NCI-H774 (cell line): ENCODE measurements at regions not wholly inside any gene's neighbourhood (a gene's known extent, or its start where the extent isn't known, plus 50 kb on each side); places are given as distances from the start of the nearest gene placed in this dataset.

Source experiments
- DNase-seq: peaks from one replicate; lab custom pipeline; 2025; lab: John Stamatoyannopoulos, UW

DNA sequence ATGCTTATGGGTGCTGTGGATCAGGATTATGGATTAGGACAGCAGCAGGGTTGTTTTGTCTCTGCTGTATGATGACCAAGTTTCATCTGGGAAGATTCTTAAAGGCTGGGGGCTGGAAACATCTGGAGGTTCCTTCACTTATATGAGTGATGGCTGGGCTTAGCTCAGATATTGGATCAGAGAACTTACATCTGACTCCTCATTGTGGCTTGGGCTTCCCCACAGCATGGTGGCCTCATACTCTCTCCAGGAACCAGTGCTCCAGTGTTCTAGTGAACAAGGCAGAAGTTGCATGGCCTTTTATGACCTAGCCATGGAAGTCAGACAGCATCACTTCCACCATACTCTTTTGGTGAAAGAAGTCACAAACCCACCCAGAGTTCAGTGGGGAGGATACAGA lies 336.1 kb upstream of the TBX3 start:
- no peak for DNase-seq

- DNase-seq = no peak
Measured at GRCh38 chr12:115017346-115017745, 333.4 kb upstream of the TBX3 start.

- DNase-seq = no peak
Measured at GRCh38 chr12:115013236-115013981, 329.4 kb upstream of the TBX3 start.

DNA sequence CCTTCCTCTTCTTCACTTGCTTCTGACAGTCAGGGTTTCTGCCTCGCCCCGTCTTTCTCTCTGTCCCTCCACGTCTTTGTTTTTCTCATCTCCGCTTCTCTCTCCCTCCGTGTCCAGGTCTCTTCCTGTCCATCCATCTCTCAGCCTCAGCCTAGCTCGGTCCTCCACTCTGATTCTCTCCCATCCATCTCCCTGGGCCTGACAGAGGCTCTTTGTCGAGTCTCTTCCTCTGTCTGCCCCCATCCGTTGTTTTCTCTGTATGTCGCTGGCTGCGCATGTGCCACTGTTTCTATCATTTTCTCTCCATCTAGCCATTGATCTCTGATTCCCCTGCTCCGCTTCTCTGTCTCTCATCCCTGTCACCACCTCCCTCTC lies 328.9 kb upstream of the TBX3 start:
- DNase-seq = no peak

GRCh38 chr12:115011703-115012102 lies 327.7 kb upstream of the TBX3 start:
- DNase-seq = no peak

DNA sequence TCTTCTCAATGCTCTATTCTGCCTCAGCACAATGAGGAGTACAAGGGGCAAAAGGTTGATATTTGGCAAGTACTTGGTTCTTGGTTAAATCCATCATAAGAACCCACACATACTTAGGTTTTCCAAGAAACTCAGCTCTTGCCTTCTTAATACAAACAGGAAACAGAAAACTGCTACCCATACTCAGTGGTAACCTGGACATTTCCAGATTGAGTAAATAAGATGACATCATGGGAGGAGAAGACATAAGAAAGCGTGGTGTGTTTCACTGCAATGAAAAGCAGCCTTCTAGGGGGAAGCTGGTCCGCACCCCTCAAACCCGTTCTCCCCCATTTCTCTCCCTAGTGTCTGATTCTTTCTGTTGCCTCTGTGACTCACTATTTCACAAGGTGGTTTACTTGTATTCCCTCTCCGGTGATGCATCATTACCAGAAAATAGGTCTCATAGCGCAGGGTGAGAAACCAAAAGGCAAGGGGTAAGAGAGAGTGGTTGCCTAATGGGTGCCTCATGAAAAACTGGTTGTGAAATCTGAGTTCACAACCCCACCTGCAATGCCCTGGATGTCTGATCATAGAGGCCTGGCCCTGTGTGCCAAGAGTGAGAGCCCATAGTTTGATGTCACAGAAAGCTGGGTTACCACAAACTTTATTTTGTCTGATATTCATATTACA lies 326.5 kb upstream of the TBX3 start:
- no peak for DNase-seq

GRCh38 chr12:115008929-115009328 lies 325.0 kb upstream of the TBX3 start:
- DNase-seq = no peak

DNA sequence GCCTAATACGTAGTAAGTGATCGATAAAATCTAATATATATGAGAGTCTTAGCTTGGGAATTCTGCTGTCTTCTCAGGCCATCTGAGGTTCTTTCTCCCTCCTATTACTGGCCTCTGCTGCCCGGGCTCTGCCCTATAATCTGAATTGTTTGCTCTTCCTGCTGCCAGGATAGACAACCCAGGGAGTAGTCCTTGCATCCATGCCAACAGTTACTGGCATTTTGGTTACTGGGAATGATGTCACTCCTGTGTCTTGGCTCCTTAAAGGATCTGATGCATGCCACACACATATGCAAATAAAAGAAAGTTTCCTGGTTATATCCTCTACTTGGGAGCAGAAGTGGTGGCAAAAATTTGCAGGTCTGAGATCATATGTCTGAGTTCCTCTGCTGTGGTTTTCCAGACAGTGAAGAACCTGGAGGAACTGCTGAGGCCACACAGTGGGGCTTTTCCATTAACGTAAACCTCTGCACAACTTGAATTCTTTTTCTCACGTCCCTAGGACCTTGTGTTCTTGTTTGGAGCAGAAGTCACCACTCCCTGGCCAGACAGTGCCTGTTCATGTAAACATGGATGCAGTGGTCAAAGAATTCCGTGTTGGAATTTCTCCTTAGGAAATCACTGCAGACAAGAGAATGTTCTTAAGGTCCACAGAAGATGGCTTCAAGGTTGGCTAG lies 320.6 kb upstream of the TBX3 start:
- no peak for DNase-seq

DNA sequence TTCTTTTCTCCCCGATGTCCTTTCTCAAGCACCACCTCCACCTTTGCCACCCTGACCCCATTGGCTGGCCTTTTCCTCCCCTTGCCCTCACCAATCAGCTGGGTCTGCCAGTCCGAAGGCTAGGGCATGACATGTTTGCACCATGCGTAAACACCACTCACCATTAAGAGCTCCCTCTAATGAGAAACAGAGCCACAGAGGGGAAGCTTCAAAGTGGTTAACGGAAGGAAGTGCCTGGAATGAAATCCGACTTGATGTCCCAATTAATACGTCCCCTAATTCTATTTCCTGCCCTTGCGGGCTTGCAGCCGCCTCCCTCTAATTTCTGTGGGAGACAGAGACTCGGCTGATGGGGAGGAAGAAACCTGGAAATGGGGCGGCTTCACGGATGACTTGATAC lies 318.5 kb upstream of the TBX3 start:
- no peak for DNase-seq

DNA sequence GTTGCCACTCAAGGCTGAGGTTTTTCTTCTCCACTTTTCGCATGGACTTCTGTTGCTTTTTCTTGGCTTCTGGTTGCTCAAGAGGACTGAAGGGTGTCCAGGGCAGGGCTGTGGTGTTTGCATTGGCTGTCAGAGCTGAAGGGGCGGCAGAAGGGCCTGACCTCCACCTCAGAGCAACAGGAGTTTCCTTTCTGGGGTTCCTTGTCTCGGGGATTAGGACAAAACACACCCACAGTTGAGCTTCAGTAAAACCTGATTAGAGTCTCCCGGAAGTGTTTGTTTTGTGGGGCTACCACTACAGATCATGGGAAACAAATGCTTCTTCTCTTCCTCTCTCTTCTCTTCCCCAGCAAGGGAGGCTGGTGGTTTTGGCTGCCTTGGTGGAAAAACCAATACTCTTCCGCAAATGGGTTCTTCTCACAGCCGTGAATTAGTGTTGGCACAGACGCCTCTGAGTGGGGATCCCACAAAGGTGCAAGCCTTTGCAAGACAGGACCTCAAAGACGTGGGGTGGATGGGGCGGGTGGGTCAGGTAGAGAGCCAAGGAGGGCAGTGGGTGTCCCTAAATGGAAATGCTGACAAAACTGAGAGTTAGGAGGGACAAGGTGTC lies 317.7 kb upstream of the TBX3 start:
- DNase-seq = no peak

DNA sequence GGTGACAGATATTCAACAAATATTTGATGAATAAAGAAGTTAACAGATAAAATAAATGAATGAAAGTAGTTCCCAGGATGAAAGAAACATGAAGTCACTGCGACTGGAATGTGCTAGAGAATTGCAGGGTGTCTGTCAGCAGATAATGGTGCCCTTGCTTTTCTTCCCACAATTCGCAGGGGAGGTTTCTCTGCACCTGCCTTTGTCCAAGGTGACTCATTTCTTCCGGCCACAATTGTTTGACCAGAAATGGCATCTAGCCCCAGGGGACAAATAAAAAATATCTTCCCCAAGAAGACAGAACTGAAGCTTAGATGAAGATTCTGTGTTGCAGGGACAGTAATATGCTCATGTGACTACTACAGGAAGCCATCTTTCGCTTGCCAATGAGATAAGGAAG lies 316.1 kb upstream of the TBX3 start:
- DNase-seq = peak; percentile 36

- DNase-seq = no peak
Measured at GRCh38 chr12:114998750-114999128, 314.8 kb upstream of the TBX3 start.

DNA sequence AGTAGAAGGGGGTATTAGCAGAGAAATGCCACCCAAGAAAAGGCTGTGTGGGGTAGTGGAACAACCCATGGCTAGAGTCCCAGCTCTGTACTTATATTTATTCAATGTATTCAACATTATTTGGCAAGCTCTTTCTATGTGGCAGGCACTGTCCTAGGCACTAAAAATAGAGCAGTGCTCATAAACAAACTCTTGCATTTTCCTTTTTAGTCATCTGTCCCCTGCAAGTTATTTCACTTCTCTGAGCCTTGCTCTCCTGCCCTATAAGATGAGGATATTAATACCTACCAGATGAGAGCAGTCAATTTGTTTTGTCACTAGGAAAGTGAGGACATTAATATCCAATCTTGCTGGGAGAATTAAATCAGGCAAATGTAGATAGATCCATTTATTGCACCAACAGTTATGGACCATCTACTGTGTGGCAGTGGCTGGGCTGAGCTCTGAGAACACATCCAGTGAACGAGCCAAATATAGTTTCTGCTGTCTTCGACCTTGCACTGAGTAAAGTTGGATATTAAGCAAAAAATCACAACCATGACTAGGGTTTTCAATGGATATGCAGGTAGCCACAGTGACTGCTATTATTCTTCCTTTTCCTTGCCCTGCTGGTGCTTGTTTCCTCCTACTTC lies 314.3 kb upstream of the TBX3 start:
- DNase-seq = no peak

DNA sequence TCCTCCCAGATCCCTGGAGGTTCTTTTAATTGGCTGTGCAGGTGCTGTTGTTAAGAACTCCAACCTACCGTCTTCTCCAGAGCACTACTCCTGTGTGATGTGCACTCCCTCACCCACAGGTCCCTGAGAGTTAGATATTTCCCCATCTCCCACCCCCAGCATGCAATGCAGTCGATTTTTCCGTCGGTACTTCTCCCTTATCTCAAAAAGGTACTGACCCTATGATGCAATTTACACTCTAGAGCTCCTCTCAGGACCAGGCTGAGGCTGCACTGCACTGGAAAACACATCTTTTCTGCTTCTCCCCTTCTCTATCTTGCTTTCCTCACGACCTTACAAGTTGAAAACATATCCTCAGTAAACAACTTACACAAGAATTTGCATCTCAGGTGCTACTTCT lies 312.4 kb upstream of the TBX3 start:
- no peak for DNase-seq

- DNase-seq = no peak
Measured at GRCh38 chr12:114995891-114996290, 311.9 kb upstream of the TBX3 start.

- no peak for DNase-seq
Measured at GRCh38 chr12:114993165-114993564, 309.2 kb upstream of the TBX3 start.

DNA sequence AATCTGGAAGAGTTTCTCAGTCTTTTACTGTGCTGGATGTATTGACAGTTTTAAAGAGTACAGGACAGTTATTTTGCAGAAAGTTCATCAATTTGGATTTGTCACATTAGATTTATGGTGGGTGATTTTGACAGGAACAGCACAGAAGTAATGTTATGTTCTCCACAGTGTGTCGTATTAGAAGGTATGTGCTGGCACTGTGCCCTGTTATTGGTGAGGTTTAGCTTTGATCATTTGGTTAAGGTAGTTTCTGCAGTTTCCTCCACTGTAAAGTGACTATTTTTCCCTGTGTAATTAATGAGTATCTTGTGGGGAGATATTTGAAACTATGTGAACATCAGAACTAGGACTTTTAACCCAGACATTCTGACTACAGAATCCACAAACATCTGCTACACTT lies 308.5 kb upstream of the TBX3 start:
- DNase-seq = no peak

GRCh38 chr12:114990381-114990780 lies 306.4 kb upstream of the TBX3 start:
- no peak for DNase-seq

DNA sequence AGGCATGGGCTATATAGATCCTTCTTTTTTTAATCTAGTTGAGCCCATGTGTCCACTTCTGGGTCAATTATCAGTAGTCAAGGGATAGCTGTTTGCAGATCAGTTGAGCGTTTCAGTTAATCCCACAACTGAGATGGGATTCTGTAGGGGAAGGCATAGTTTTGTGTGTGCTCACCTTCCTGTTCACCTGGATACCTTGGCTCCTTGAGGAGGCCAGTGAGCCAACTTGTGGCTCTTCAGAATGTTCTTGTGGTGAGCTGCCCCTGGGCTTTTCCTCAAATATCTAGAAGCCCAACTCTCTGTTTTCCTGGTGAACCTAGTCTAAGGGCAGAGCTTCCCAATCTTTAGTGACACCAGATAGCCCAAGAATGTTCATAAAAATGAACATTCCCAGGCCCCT lies 302.9 kb upstream of the TBX3 start:
- DNase-seq = no peak

DNA sequence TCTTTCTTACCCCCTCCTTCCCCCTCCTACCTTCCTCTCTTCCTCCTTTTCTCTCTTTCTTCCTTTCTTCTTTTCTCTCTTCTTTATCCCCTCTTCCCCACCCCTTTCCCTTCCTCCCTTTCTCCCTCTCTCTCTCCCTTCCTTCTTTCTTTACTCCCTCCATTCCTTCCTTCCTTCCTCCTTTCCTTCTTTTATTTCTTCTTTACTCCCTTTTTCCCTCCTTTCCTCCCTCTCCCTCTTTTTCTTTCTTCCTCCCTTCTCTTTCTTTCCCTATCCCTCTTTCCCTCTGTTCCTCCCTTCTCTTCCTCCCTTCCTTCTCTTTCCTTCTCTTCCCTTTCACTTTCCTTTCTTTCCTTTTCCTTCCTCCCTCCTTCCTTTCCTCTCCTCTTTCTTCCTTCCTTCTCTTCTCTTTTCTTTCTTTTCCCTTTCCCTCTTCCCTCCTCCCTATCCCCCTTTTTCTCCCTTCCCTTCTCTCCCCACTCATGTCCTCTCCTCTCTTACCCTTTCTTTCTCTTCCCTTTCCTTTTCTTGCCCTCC lies 302.3 kb upstream of the TBX3 start:
- DNase-seq = no peak

DNA sequence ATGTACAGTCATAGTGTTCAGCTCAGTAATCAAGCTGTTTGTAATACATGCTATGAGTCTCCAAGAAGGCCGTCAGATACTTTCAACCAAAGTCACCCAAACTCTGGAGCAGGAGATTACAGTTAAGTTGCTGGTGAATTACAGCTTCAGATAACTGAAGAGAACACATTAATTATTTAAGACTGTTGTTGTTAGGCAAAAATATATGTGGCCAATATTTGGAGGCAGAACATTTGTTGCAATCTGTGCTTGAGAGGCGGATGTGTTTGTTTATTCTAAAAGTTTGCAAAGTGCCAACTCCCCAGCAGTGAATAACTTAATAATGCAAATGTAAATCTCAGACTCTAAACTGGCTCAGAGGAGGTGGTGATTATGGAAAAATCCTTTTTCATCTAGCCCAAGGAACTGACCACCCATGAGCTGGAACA lies 300.7 kb upstream of the TBX3 start:
- no peak for DNase-seq

GRCh38 chr12:114982760-114983159 lies 298.8 kb upstream of the TBX3 start:
- no peak for DNase-seq
